GM23338 (cell line): ENCODE measurements at regions not wholly inside any gene's neighbourhood (a gene's known extent, or its start where the extent isn't known, plus 50 kb on each side); places are given as distances from the start of the nearest gene placed in this dataset.
A peak's percentile ranks its signal among the peaks of the same experiment; 100 is the strongest.

Experiments
- ATAC-seq: fragments of 200-7000 bp; cut with Tn5 transposase; 3 replicates; pipeline ENCODE4 v1.9.1; 2020
- DNase-seq: peaks from one replicate; pipeline ENCODE4 v3.0.0-alpha.2; 2015; ENCODE audit warnings: low spot score
- H2AFZ ChIP-seq: fragments of 200-600 bp; sonication (generic); 2 replicates; pipeline ENCODE4 v1.8.0; 2016; ENCODE audit warnings: antibody characterized with exemption, mild to moderate bottlenecking, moderate library complexity
- H3F3A ChIP-seq: fragments of 200-600 bp; sonication (generic); replicated peaks from 2 replicates; pipeline ENCODE4 v1.8.0; 2017; ENCODE audit warnings: antibody characterized with exemption, mixed run types, low read depth
- H3K27ac ChIP-seq: fragments of 200-600 bp; sonication (generic); 2 replicates; pipeline ENCODE4 v1.6.1; 2016; ENCODE audit warnings: low read depth
- H3K27me3 ChIP-seq: fragments of 200-600 bp; sonication (generic); 2 replicates; pipeline ENCODE4 v1.8.0; 2016; ENCODE audit warnings: mild to moderate bottlenecking, mixed run types, moderate library complexity; ENCODE audit not compliant: insufficient read depth
- H3K36me3 ChIP-seq: fragments of 200-600 bp; sonication (generic); 2 replicates; pipeline ENCODE4 v1.8.0; 2016; ENCODE audit warnings: mild to moderate bottlenecking; ENCODE audit not compliant: insufficient read depth
- H3K4me1 ChIP-seq: fragments of 200-600 bp; sonication (generic); 2 replicates; pipeline ENCODE4 v1.8.0; 2016; ENCODE audit warnings: mild to moderate bottlenecking, moderate library complexity; ENCODE audit not compliant: insufficient read depth
- H3K4me2 ChIP-seq: fragments of 200-600 bp; sonication (generic); 2 replicates; pipeline ENCODE4 v1.7.1; 2017; ENCODE audit warnings: mixed run types
- H3K4me3 ChIP-seq: fragments of 200-600 bp; sonication (generic); 2 replicates; pipeline ENCODE4 v1.6.1; 2016; ENCODE audit warnings: mixed run types
- H3K79me2 ChIP-seq: fragments of 200-600 bp; sonication (generic); replicated peaks from 2 replicates; pipeline ENCODE4 v1.8.0; 2017; ENCODE audit warnings: mild to moderate bottlenecking; ENCODE audit not compliant: insufficient read depth
- H3K9me2 ChIP-seq: fragments of 200-600 bp; sonication (generic); 2 replicates; pipeline ENCODE4 v1.8.0; 2017; ENCODE audit not compliant: insufficient read depth
- H4K20me1 ChIP-seq: fragments of 200-600 bp; sonication (generic); replicated peaks from 2 replicates; pipeline ENCODE4 v1.8.0; 2017; ENCODE audit warnings: mild to moderate bottlenecking; ENCODE audit not compliant: insufficient read depth
- H3K27ac Mint-ChIP-seq: 2 replicates; pipeline ENCODE4 v1.8.0; 2020; ENCODE audit warnings: inconsistent platforms, mild to moderate bottlenecking, moderate library complexity, mixed read lengths
- H3K27me3 Mint-ChIP-seq: 3 replicates; pipeline ENCODE4 v1.8.0; 2022; ENCODE audit warnings: low read depth, mild to moderate bottlenecking, moderate library complexity, mixed read lengths, inconsistent platforms; ENCODE audit not compliant: insufficient read depth, poor library complexity
- H3K36me3 Mint-ChIP-seq: 3 replicates; pipeline ENCODE4 v1.8.0; 2021; ENCODE audit warnings: low read depth, mild to moderate bottlenecking, inconsistent platforms, moderate library complexity, mixed read lengths
- H3K4me1 Mint-ChIP-seq: 3 replicates; pipeline ENCODE4 v1.8.0; 2020; ENCODE audit warnings: mild to moderate bottlenecking, inconsistent platforms, mixed read lengths
- H3K4me3 Mint-ChIP-seq: 3 replicates; pipeline ENCODE4 v1.8.0; 2021; ENCODE audit warnings: moderate library complexity, mild to moderate bottlenecking, inconsistent platforms, mixed read lengths
- H3K9me3 Mint-ChIP-seq: 3 replicates; pipeline ENCODE4 v1.8.0; 2020; ENCODE audit warnings: moderate library complexity, mild to moderate bottlenecking, inconsistent platforms, mixed read lengths
- CREB1 ChIP-seq: fragments of 250-450 bp; sonication (Bioruptor Pico); IDR thresholded peaks from 2 replicates; pipeline ENCODE4 v1.5.0; 2020; ENCODE audit warnings: low read depth, mild to moderate bottlenecking, moderate library complexity
- EZH2 ChIP-seq: fragments of 200-600 bp; sonication (generic); IDR thresholded peaks from one replicate; pipeline ENCODE4 v1.8.0; 2017; ENCODE audit warnings: antibody characterized with exemption, mild to moderate bottlenecking, low read depth; ENCODE audit not compliant: unreplicated experiment
- EZH2phosphoT487 ChIP-seq: fragments of 200-600 bp; sonication (generic); IDR thresholded peaks from one replicate; pipeline ENCODE4 v1.8.1; 2018; ENCODE audit warnings: antibody characterized with exemption; ENCODE audit not compliant: unreplicated experiment
- JUNB ChIP-seq: IDR thresholded peaks from one replicate; pipeline ENCODE4 v1.6.1; 2016; ENCODE audit warnings: antibody characterized with exemption; ENCODE audit not compliant: unreplicated experiment
- NANOG ChIP-seq: IDR thresholded peaks from 2 replicates; pipeline ENCODE4 v1.6.1; 2016; ENCODE audit warnings: antibody characterized with exemption, borderline replicate concordance
- POLR2AphosphoS5 ChIP-seq: IDR thresholded peaks from 2 replicates; pipeline ENCODE4 v1.6.1; 2016; ENCODE audit warnings: antibody characterized with exemption, low read depth
- STAT1 ChIP-seq: IDR thresholded peaks from one replicate; pipeline ENCODE4 v1.6.1; 2016; ENCODE audit warnings: antibody characterized with exemption; ENCODE audit not compliant: unreplicated experiment
- ZNF114 ChIP-seq: fragments of 250-450 bp; sonication (Bioruptor Pico); IDR thresholded peaks from 2 replicates; pipeline ENCODE4 v1.5.0; 2020; ENCODE audit warnings: mild to moderate bottlenecking, moderate library complexity
- ZNF331 ChIP-seq: fragments of 250-450 bp; sonication (Bioruptor Pico); IDR thresholded peaks from 2 replicates; pipeline ENCODE4 v1.5.0; 2020; ENCODE audit warnings: low read depth, mild to moderate bottlenecking, moderate library complexity
- TF ChIP-seq, protein P1 (sequence below), 2 experiments: fragments of 200-600 bp in 1 of 2; sonication (generic) in 1 of 2; conservative IDR thresholded peaks; 2 replicates each; pipeline versions ENCODE4 v1.5.1 to v1.6.1; 2016 to 2017; ENCODE audit warnings: antibody characterized with exemption in 2 of 2, low read depth in 2 of 2, mild to moderate bottlenecking in 2 of 2, moderate library complexity in 1 of 2
- TF ChIP-seq, protein P2 (sequence below): IDR thresholded peaks from 2 replicates; pipeline ENCODE4 v1.6.1; 2016; ENCODE audit warnings: antibody characterized with exemption
- TF ChIP-seq, protein P3 (sequence below): IDR thresholded peaks from one replicate; pipeline ENCODE4 v1.6.1; 2018; ENCODE audit warnings: antibody characterized with exemption; ENCODE audit not compliant: unreplicated experiment

DNA sequence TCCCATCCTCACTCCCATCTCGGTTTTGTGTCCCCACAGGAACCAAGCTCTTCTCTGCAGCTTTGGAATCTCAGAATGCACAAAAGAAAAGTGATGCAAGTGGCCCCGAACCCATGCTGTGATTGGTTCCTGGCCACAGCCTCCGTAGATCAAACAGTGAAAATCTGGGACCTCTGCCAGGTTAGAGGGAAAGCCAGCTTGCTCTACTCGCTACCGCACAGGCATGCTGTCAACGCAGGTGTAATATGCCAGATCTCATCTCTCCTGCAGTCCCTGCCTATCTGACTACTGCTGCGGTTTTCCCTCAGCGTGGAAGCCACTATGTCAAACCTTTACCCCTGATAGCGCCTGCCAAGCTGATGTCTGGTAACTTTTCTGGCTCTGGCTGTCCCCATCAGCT is 200.5 kb upstream of the LRRC4C start:
- peak; percentile 3 for DNase-seq
- no peaks in the 10 kb centered on the region for H3K36me3 Mint-ChIP-seq

DNA sequence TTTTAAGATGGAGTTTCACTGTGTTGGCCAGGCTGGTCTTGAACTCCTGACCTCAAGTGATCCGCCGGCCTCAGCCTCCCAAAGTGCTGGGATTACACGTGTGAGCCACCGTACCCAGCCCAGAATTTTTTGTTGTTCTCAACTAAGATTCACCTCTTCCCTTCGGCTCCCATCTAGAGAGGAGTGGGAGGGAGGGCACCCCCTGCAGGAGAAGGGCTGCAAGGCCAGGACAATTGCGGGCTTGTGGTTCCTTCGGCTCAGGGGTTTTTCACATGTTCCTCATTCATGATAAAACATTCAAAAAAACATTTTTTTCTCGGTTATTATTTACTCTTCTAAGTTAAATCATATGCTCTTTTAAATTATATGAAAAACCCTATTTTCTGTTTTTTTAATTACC is 201.1 kb upstream of the LRRC4C start:
- no peaks in the 10 kb centered on the region for H3K36me3 Mint-ChIP-seq
- no peaks in the 10 kb centered on the region for H3K27me3 Mint-ChIP-seq
- H3K27ac ChIP-seq, result no peak overlapping the region
- DNase-seq, result peak; percentile 77
- H3K9me2 ChIP-seq, result no peaks in the 10 kb centered on the region
- no peak for TF ChIP-seq CREB1 (CRISPR knock-in tag)
- TF ChIP-seq JUNB, result no peak
- TF ChIP-seq, protein P1, sequence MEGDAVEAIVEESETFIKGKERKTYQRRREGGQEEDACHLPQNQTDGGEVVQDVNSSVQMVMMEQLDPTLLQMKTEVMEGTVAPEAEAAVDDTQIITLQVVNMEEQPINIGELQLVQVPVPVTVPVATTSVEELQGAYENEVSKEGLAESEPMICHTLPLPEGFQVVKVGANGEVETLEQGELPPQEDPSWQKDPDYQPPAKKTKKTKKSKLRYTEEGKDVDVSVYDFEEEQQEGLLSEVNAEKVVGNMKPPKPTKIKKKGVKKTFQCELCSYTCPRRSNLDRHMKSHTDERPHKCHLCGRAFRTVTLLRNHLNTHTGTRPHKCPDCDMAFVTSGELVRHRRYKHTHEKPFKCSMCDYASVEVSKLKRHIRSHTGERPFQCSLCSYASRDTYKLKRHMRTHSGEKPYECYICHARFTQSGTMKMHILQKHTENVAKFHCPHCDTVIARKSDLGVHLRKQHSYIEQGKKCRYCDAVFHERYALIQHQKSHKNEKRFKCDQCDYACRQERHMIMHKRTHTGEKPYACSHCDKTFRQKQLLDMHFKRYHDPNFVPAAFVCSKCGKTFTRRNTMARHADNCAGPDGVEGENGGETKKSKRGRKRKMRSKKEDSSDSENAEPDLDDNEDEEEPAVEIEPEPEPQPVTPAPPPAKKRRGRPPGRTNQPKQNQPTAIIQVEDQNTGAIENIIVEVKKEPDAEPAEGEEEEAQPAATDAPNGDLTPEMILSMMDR (conservative IDR thresholded peaks at IDR 0.05; ENCODE audit: low read depth in 2 of 2), result peak; percentile 76 to 86
- TF ChIP-seq, protein P2, sequence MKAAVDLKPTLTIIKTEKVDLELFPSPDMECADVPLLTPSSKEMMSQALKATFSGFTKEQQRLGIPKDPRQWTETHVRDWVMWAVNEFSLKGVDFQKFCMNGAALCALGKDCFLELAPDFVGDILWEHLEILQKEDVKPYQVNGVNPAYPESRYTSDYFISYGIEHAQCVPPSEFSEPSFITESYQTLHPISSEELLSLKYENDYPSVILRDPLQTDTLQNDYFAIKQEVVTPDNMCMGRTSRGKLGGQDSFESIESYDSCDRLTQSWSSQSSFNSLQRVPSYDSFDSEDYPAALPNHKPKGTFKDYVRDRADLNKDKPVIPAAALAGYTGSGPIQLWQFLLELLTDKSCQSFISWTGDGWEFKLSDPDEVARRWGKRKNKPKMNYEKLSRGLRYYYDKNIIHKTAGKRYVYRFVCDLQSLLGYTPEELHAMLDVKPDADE, result no peak
- TF ChIP-seq EZH2, result no peak
- no peak for TF ChIP-seq ZNF114 (CRISPR knock-in tag)
- TF ChIP-seq ZNF331 (CRISPR knock-in tag), result no peak
- TF ChIP-seq, protein P3, sequence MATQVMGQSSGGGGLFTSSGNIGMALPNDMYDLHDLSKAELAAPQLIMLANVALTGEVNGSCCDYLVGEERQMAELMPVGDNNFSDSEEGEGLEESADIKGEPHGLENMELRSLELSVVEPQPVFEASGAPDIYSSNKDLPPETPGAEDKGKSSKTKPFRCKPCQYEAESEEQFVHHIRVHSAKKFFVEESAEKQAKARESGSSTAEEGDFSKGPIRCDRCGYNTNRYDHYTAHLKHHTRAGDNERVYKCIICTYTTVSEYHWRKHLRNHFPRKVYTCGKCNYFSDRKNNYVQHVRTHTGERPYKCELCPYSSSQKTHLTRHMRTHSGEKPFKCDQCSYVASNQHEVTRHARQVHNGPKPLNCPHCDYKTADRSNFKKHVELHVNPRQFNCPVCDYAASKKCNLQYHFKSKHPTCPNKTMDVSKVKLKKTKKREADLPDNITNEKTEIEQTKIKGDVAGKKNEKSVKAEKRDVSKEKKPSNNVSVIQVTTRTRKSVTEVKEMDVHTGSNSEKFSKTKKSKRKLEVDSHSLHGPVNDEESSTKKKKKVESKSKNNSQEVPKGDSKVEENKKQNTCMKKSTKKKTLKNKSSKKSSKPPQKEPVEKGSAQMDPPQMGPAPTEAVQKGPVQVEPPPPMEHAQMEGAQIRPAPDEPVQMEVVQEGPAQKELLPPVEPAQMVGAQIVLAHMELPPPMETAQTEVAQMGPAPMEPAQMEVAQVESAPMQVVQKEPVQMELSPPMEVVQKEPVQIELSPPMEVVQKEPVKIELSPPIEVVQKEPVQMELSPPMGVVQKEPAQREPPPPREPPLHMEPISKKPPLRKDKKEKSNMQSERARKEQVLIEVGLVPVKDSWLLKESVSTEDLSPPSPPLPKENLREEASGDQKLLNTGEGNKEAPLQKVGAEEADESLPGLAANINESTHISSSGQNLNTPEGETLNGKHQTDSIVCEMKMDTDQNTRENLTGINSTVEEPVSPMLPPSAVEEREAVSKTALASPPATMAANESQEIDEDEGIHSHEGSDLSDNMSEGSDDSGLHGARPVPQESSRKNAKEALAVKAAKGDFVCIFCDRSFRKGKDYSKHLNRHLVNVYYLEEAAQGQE, result no peak
- no peak for TF ChIP-seq POLR2AphosphoS5
- no peaks in the 10 kb centered on the region for H4K20me1 ChIP-seq
- H3K4me2 ChIP-seq, result no peak overlapping the region
- no peak overlapping the region for H2AFZ ChIP-seq
- no peaks in the 10 kb centered on the region for H3K36me3 ChIP-seq
- no peak overlapping the region for H3K4me3 ChIP-seq
- H3K4me1 ChIP-seq, result no peaks in the 10 kb centered on the region
- H3K9me3 Mint-ChIP-seq, result no peaks in the 10 kb centered on the region; the same call in 1 of the 3 replicates
- H3K4me1 Mint-ChIP-seq, result peaks cover 6% of the 10 kb centered on the region; the same call in 1 of the 3 replicates
- H3K4me3 Mint-ChIP-seq, result no peak overlapping the region
- no peaks in the 10 kb centered on the region for H3F3A ChIP-seq
- no peaks in the 10 kb centered on the region for H3K27me3 ChIP-seq
- no peak overlapping the region for H3K27ac Mint-ChIP-seq
- H3K79me2 ChIP-seq, result no peaks in the 10 kb centered on the region
- ATAC-seq, result peak; percentile 82

More for the DNA sequence above, 200.5 kb upstream of the LRRC4C start:
- Mint-ChIP-seq H3K4me3 (no peak overlapping the region), H3K4me1 (peaks cover 6% of the 10 kb centered on the region; the same call in 1 of the 3 replicates), H3K27me3 (no peaks in the 10 kb centered on the region), H3K9me3 (no peaks in the 10 kb centered on the region; the same call in 1 of the 3 replicates), H3K27ac (no peak overlapping the region)
- H4K20me1 ChIP-seq, result no peaks in the 10 kb centered on the region
- no peak overlapping the region for H3K4me3 ChIP-seq
- no peaks in the 10 kb centered on the region for H3K4me1 ChIP-seq
- H3F3A ChIP-seq, result no peaks in the 10 kb centered on the region
- peak overlapping the region; percentile 12; the same call in 1 of the 2 replicates for H2AFZ ChIP-seq
- no peak for ATAC-seq
- TF ChIP-seq POLR2AphosphoS5 (no peak), EZH2phosphoT487 (no peak), STAT1 (no peak), JUNB (no peak), NANOG (no peak)
- no peaks in the 10 kb centered on the region for H3K9me2 ChIP-seq
- no peaks in the 10 kb centered on the region for H3K36me3 ChIP-seq
- H3K27me3 ChIP-seq, result no peaks in the 10 kb centered on the region
- H3K27ac ChIP-seq, result no peak overlapping the region
- no peak overlapping the region for H3K4me2 ChIP-seq
- H3K79me2 ChIP-seq, result no peaks in the 10 kb centered on the region
